ENCODE measurements at regions not wholly inside any gene's neighbourhood (a gene's known extent, or its start where the extent isn't known, plus 50 kb on each side); places are given as distances from the start of the nearest gene placed in this dataset.

DNA sequence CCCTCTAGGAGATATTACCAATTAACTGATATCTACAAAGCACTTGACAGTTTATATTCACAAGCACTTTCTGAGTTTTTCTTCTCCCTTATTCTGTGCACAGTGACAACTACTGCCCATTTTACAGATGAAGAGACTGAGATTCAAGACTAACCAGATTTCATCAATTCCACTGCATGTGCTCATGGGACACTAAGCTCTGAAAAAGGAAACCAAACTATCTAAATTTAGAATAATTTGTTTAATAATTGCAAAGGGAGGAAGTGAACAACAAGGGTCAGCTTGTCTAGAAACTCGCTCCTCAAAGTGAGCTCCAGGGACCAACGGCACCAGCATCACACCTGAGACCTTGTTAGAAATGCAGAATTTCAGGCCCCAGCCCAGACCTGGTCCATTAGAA lies 50.8 kb upstream of the MYLIP start:
- no peak overlapping the region for H3K4me3 Mint-ChIP-seq
- no peaks in the 10 kb centered on the region for H3K36me3 Mint-ChIP-seq (ENCODE audit: insufficient read depth)

DNA sequence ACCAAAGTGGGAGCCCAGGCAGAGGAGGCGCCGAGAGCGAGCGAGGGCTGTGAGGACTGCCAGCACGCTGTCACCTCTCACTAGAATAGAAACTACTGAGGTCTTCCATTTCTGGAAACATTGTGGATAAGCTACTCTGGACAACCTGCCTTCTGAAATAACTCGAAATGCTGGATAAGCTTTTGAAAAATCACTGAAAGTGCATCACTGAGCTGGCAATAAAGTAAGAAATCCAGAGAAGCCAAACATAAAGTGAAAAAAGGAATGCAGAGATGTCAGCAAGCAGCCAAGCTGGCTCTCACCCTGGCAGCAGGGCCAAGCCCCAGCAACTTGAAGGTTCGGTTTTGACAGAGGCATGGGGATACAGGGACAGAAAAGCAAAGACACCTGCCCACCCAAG lies 59.2 kb upstream of the MYLIP start:
- Mint-ChIP-seq H3K36me3 (ENCODE audit: insufficient read depth) (no peaks in the 10 kb centered on the region), H3K27me3 (peaks cover 6 to 39% of the 10 kb centered on the region in 2 donors), H3K4me1 (ENCODE audit: low read depth in 2 of 2) (no peaks in the 10 kb centered on the region), H3K27ac (no peak overlapping the region), H3K4me3 (no peak overlapping the region), H3K9me3 (no peaks in the 10 kb centered on the region)
- ATAC-seq (replicated peaks): no peak
- DNase-seq: no peak

More for the DNA sequence above, 50.8 kb upstream of the MYLIP start:
- H3K27me3 Mint-ChIP-seq: peaks cover 0 to 8% of the 10 kb centered on the region in 2 donors
- H3K9me3 Mint-ChIP-seq: no peaks in the 10 kb centered on the region
- DNase-seq: no peak
- ATAC-seq (replicated peaks): no peak
- H3K4me1 Mint-ChIP-seq (ENCODE audit: low read depth in 2 of 2): no peaks in the 10 kb centered on the region
- no peak overlapping the region for H3K27ac Mint-ChIP-seq

DNA sequence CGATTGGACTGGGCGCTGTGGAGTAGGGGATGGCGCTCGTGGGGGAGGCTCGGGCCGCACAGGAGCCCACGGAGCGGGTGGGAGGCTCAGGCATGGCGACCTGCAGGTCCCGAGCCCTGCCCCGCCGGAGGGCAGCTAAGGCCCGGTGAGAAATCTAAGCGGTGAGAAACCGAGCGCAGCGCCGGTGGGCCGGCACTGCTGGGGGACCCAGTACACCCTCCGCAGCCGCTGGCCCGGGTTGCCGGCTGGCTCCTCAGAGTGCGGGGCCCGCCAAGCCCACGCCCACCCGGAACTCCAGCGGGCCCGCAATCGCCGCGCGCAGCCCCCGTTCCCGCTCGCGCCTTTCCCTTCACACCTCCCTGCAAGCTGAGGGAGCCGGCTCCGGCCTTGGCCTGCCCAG lies 59.7 kb upstream of the MYLIP start:
- H3K27me3 Mint-ChIP-seq: peaks cover 6 to 41% of the 10 kb centered on the region in 2 donors
- H3K4me3 Mint-ChIP-seq: no peak overlapping the region
- DNase-seq (no peak), ATAC-seq (replicated peaks) (no peak)
- no peaks in the 10 kb centered on the region for H3K4me1 Mint-ChIP-seq (ENCODE audit: low read depth in 2 of 2)
- H3K36me3 Mint-ChIP-seq (ENCODE audit: insufficient read depth): no peaks in the 10 kb centered on the region
- H3K9me3 Mint-ChIP-seq: no peaks in the 10 kb centered on the region
- H3K27ac Mint-ChIP-seq: no peak overlapping the region

DNA sequence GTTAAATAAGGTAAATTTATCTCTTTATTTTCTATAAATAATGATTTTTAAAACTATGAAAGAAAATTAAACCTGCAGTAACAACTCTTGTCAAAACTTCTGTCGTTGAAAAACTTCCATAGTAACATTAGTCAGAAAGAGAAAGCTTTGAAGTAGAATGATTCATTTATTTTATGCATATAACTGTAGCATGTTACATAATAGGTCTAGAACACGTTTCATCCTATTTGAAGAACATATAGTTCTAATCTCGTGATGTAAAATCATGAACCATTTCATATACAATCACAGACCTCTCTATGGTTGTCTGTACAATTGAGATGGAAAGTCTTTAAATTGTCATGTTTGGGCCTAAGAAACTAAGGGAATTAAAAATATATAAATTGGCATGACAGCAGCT lies 61.3 kb upstream of the MYLIP start:
- DNase-seq (no peak), ATAC-seq (replicated peaks) (no peak)
- H3K36me3 Mint-ChIP-seq (ENCODE audit: insufficient read depth): no peaks in the 10 kb centered on the region
- no peaks in the 10 kb centered on the region for H3K9me3 Mint-ChIP-seq
- no peaks in the 10 kb centered on the region for H3K4me1 Mint-ChIP-seq (ENCODE audit: low read depth in 2 of 2)
- H3K27ac Mint-ChIP-seq: no peak overlapping the region
- H3K4me3 Mint-ChIP-seq: no peak overlapping the region
- peaks cover 6 to 28% of the 10 kb centered on the region in 2 donors for H3K27me3 Mint-ChIP-seq

DNA sequence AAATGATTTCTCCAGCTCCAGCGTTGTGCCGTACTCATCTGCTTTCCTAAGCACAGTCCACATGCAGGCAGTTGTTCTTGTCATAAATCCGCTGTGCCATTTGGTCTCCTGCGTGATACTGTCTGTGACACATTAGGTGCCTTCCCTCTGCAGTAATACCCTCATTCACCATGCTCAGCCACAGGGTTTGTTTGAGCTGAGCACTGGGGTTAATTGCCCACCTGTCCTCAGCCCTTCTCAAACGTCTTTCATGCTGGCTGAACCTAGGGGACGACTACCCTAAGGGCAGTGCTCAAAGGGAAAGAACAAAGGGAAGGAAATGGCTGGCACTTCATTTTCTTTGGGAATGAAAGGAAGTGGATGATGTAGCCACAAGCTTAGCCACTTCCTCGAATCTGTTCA lies 64.2 kb upstream of the MYLIP start:
- no peaks in the 10 kb centered on the region for H3K9me3 Mint-ChIP-seq
- DNase-seq (no peak), ATAC-seq (replicated peaks) (no peak)
- H3K4me3 Mint-ChIP-seq: no peak overlapping the region
- peaks cover 6 to 16% of the 10 kb centered on the region in 2 donors for H3K27me3 Mint-ChIP-seq
- H3K27ac Mint-ChIP-seq: no peak overlapping the region
- no peaks in the 10 kb centered on the region for H3K4me1 Mint-ChIP-seq (ENCODE audit: low read depth in 2 of 2)
- H3K36me3 Mint-ChIP-seq (ENCODE audit: insufficient read depth): no peaks in the 10 kb centered on the region

DNA sequence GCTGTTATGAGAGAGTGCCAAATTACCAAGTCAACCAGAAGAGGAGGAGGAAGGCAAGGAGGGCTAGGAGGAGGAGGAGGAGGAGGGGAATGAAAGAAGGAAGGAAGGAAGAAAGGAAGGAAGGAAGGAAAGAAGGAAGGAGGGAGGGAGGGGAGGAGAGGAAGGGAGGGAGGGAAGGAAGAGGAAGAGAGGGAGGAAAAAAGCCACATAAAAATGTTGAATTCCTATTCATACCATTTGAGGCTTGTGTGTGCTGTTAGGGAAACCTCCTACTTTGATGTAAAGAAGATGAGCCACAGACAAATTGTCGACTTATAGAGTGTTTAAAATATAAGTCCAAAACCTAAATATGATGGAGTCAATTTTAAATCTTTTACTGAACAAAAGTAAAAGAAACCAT lies 65.3 kb upstream of the MYLIP start:
- Mint-ChIP-seq H3K27me3 (peaks cover 6 to 21% of the 10 kb centered on the region in 2 donors), H3K4me1 (ENCODE audit: low read depth in 2 of 2) (peaks cover 0 to 3% of the 10 kb centered on the region in 2 donors), H3K36me3 (ENCODE audit: insufficient read depth) (no peaks in the 10 kb centered on the region), H3K9me3 (no peaks in the 10 kb centered on the region), H3K4me3 (no peak overlapping the region), H3K27ac (no peak overlapping the region)
- no peak for ATAC-seq (replicated peaks)
- DNase-seq: no peak

DNA sequence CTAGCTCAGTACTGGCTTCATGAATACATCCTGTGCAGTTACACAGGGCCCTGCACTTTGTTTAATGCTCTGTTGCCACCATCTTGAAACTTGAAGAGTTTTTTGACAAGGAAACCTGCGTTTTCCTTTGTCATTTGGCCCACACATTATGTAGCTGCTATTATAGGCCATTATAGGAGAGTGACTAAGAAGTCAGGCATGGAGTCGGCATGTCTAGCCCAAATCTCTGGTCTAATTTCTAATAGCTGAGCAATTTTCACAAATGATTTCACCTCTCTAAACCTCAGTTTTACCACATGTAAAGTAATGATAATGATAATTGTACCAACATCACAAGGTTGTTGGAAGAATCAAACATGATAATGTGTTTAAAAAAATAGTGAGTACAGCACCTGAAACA lies 67.1 kb upstream of the MYLIP start:
- no peak overlapping the region for H3K4me3 Mint-ChIP-seq
- H3K27me3 Mint-ChIP-seq: peaks cover 6 to 25% of the 10 kb centered on the region in 2 donors
- peaks cover 0 to 3% of the 10 kb centered on the region in 2 donors for H3K4me1 Mint-ChIP-seq (ENCODE audit: low read depth in 2 of 2)
- DNase-seq (no peak), ATAC-seq (replicated peaks) (no peak)
- no peak overlapping the region for H3K27ac Mint-ChIP-seq
- no peaks in the 10 kb centered on the region for H3K36me3 Mint-ChIP-seq (ENCODE audit: insufficient read depth)
- H3K9me3 Mint-ChIP-seq: no peaks in the 10 kb centered on the region

DNA sequence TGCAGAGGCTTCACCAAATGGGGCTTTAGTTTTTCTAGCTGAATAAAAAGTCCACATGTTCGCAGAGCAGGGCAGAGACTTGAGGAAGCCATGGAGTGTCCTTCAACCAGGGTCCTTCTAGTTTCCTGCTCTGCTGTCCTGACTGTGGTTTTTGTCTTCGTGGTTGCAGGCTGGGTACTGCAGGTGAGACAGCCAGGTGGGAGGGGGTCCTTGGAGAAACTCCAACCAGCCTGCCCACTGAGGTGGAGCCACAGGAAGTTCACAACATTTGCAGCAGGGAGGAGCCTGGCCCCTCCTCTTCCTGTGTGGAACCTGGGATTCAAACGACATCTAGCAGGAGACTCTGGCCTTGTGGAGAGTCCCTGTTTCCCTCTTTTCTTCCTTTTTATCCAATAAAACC lies 68.8 kb upstream of the MYLIP start:
- DNase-seq (no peak), ATAC-seq (replicated peaks) (no peak)
- no peaks in the 10 kb centered on the region for H3K9me3 Mint-ChIP-seq
- H3K36me3 Mint-ChIP-seq (ENCODE audit: insufficient read depth): no peaks in the 10 kb centered on the region
- peaks cover 0 to 15% of the 10 kb centered on the region in 2 donors for H3K27me3 Mint-ChIP-seq
- no peak overlapping the region for H3K27ac Mint-ChIP-seq
- no peak overlapping the region for H3K4me3 Mint-ChIP-seq
- peaks cover 0 to 3% of the 10 kb centered on the region in 2 donors for H3K4me1 Mint-ChIP-seq (ENCODE audit: low read depth in 2 of 2)

DNA sequence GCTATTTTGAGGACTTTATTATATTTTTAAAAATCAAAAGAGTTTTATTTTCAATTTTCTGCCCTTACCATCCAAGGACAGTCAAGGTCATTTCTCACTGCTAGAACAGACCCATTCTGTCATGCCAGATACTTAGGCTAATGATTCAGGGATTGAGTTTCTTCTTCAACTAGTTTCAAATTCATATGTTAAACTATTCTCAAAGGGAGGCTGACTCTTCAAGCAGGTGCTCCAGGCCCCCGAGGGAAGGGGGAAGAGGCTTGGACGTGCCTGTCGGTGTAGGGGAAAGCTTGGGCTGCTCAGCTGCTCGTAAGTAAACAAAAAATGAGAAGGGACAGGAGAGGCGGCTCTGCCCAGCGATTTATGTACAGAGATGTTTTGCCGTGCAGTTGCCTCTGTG lies 69.4 kb upstream of the MYLIP start:
- DNase-seq: no peak
- Mint-ChIP-seq H3K27ac (no peak overlapping the region), H3K4me1 (ENCODE audit: low read depth in 2 of 2) (peaks cover 0 to 3% of the 10 kb centered on the region in 2 donors), H3K4me3 (no peak overlapping the region), H3K9me3 (no peaks in the 10 kb centered on the region), H3K27me3 (peaks cover 0 to 10% of the 10 kb centered on the region in 2 donors), H3K36me3 (ENCODE audit: insufficient read depth) (no peaks in the 10 kb centered on the region)
- no peak for ATAC-seq (replicated peaks)

DNA sequence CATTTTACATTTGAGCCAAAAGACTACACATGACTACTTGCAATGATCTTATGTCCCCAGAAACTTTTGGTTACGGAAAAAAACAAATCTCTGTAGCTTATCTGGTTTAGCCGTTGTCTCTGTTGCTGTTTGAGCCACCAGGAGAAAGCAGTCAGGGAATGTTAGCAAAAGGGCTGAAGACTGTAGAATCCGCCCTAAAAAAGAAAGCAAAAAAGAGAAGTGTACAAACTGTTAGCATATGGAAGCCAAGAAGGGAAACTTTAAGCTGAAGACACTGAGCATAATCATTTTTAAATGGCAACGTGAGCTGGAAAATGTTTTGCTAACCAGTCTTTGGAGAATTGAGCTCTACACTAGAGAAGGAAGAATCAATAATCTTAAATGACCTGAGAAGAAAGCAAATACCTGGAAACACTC lies 69.9 kb upstream of the MYLIP start:
- DNase-seq: no peak
- Mint-ChIP-seq H3K4me1 (ENCODE audit: low read depth in 2 of 2) (peaks cover 0 to 3% of the 10 kb centered on the region in 2 donors), H3K27ac (no peak overlapping the region), H3K9me3 (no peaks in the 10 kb centered on the region), H3K36me3 (ENCODE audit: insufficient read depth) (no peaks in the 10 kb centered on the region), H3K27me3 (peaks cover 0 to 10% of the 10 kb centered on the region in 2 donors), H3K4me3 (no peak overlapping the region)
- ATAC-seq (replicated peaks): no peak

DNA sequence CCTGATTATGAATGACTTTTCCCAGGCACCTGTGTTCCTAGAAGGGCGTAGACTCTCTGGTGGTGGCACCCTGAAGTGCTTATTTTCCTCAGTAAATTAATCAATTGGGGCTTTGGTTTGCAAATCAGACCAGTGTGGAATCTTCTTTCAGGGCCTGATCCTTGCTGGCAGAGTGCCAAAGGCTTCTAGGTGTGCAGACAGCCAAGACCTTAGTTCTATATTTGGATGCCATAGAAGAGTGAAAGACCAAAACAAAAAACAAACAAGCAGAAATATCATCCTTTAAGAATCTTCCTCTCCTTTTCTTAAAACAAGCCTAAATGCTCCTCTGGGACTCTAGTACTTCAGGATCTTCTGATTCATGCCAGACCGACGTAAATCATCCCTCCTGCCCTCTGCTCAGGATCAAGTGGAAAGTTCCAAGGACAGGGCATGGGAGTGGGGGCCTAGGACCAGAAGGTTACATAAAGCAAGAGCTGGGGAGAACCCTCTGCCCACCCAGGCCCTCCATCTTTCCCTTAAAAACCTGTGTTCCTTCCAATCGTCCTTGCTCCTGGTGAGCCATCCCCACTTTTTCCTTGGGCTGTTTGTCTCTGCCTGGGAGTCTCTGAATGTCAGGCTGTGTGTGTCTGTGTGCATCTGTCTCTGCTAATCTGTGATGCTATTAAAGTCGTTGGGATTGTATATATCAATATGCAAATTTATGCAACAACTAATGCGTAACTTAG lies 70.5 kb upstream of the MYLIP start:
- Mint-ChIP-seq H3K36me3 (ENCODE audit: insufficient read depth) (no peaks in the 10 kb centered on the region), H3K4me1 (ENCODE audit: low read depth in 2 of 2) (peaks cover 0 to 3% of the 10 kb centered on the region in 2 donors), H3K4me3 (no peak overlapping the region), H3K27ac (no peak overlapping the region), H3K9me3 (no peaks in the 10 kb centered on the region), H3K27me3 (peaks cover 0 to 10% of the 10 kb centered on the region in 2 donors)
- DNase-seq: no peak
- no peak for ATAC-seq (replicated peaks)

DNA sequence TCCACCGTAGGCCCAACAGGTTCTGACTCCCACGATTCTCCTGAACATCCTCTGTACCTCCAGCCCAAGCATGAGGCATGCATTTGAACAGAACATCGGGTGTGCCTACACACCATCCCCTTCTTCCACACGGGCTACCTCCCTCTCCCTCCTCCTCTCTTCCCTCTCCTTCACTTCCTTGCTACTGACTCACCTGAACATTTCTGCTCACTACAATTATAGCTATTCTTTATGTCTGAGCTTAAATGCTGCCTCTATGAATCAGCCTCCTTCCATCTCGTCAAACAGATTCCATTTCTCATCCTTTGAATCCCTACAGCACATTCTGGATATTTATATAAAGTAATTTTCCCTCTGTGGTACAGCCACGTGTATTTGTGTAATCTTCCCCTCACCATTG lies 71.4 kb upstream of the MYLIP start:
- DNase-seq (no peak), ATAC-seq (replicated peaks) (no peak)
- peaks cover 0 to 10% of the 10 kb centered on the region in 2 donors for H3K27me3 Mint-ChIP-seq
- H3K4me3 Mint-ChIP-seq: no peak overlapping the region
- H3K27ac Mint-ChIP-seq: no peak overlapping the region
- H3K9me3 Mint-ChIP-seq: no peaks in the 10 kb centered on the region
- H3K4me1 Mint-ChIP-seq (ENCODE audit: low read depth in 2 of 2): peaks cover 0 to 3% of the 10 kb centered on the region in 2 donors
- H3K36me3 Mint-ChIP-seq (ENCODE audit: insufficient read depth): no peaks in the 10 kb centered on the region

DNA sequence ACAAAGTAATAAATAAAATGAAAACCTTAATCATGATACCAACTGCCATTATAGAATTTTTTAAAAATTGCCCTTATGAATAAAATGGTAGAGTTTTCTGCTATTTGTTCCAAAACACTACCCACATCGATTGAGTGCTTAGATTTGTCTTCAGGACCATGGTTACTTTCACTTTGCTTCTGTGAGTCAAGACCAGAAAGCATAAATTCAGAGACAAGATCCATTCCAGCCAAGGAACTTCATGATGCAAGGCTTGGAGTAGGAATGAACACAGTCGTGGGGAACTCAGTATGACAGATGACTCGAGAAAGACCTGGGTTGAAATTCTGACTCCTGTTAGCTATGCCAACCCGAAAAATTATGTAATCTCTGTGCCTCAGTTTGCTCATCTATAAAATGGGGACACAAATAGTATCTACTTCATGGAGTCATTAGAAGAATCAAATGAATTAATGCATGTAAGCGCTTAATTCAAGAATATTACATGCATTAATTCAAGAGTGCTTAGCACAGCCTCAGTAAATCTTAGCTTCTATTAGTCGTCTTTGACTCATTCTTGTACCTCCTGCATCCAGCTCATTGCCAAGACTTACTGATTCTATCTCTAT lies 72.5 kb upstream of the MYLIP start:
- DNase-seq (no peak), ATAC-seq (replicated peaks) (no peak)
- Mint-ChIP-seq H3K36me3 (ENCODE audit: insufficient read depth) (no peaks in the 10 kb centered on the region), H3K27me3 (peaks cover 0 to 10% of the 10 kb centered on the region in 2 donors), H3K9me3 (no peaks in the 10 kb centered on the region), H3K27ac (no peak overlapping the region), H3K4me3 (no peak overlapping the region), H3K4me1 (ENCODE audit: low read depth in 2 of 2) (peaks cover 0 to 3% of the 10 kb centered on the region in 2 donors)

DNA sequence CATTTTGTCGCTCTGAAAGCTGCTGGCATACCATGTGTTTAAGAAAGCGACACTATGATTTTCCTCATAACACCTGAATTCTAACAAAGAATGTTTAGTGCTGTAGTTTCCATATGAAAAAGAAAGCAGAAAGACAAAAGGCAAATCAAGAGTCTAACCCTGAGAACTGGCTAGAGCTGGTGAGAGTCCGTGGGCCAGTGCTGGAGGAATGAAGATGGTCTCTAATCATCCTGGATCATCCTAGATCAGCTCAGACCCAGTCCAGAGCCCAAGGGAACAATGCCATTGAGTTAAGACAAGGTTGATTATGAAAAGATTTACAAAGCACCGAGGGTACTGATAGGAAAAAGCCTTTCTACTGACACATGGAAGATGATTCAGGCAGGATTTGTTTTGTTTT lies 73.0 kb upstream of the MYLIP start:
- H3K9me3 Mint-ChIP-seq: no peaks in the 10 kb centered on the region
- no peak overlapping the region for H3K4me3 Mint-ChIP-seq
- H3K27me3 Mint-ChIP-seq: peaks cover 0 to 10% of the 10 kb centered on the region in 2 donors
- ATAC-seq (replicated peaks) (no peak), DNase-seq (no peak)
- H3K4me1 Mint-ChIP-seq (ENCODE audit: low read depth in 2 of 2): peaks cover 0 to 3% of the 10 kb centered on the region in 2 donors
- H3K36me3 Mint-ChIP-seq (ENCODE audit: insufficient read depth): no peaks in the 10 kb centered on the region
- H3K27ac Mint-ChIP-seq: no peak overlapping the region
